ENCODE measurements at regions not wholly inside any gene's neighbourhood (a gene's known extent, or its start where the extent isn't known, plus 50 kb on each side); places are given as distances from the start of the nearest gene placed in this dataset.
A peak's percentile ranks its signal among the peaks of the same experiment; 100 is the strongest.

- Histone ChIP-seq H3K27ac (no peak overlapping the region), H3K36me3 (ENCODE audit: insufficient read depth, low read length) (no peaks in the 10 kb centered on the region), H3K4me3 (no peak overlapping the region), H3K9ac (ENCODE audit: insufficient read length) (no peak overlapping the region), H3K9me3 (ENCODE audit: low read depth, low read length) (no peaks in the 10 kb centered on the region; the same call in 1 of the 2 replicates)
- DNase-seq (ENCODE audit: low read depth, low spot score): no peak
- TF ChIP-seq POLR2AphosphoS5 (IDR thresholded peaks at IDR 0.05; ENCODE audit: borderline replicate concordance, low read depth, low read length) (no peak), FOXP2 (optimal IDR thresholded peaks at IDR 0.05; ENCODE audit: control extremely low read depth, extremely low read length, insufficient read depth) (no peak), EZH2 (IDR thresholded peaks at IDR 0.05) (no peak)
Measured at GRCh38 chr3:130604806-130605205, 87.8 kb downstream of the COL6A6 start.

- H3K4me3 ChIP-seq: no peak overlapping the region
- H3K9ac ChIP-seq (ENCODE audit: insufficient read length): no peak overlapping the region
Measured at GRCh38 chr3:130606336-130606735, 89.4 kb downstream of the COL6A6 start.

GRCh38 chr3:130607553-130608154 lies 90.7 kb downstream of the COL6A6 start:
- H3K9ac ChIP-seq (ENCODE audit: insufficient read length): no peak overlapping the region
- DNase-seq (ENCODE audit: low read depth, low spot score): no peak
- H3K9me3 ChIP-seq (ENCODE audit: low read depth, low read length): no peaks in the 10 kb centered on the region; the same call in 1 of the 2 replicates
- TF ChIP-seq POLR2AphosphoS5 (IDR thresholded peaks at IDR 0.05; ENCODE audit: borderline replicate concordance, low read depth, low read length) (no peak), FOXP2 (optimal IDR thresholded peaks at IDR 0.05; ENCODE audit: control extremely low read depth, extremely low read length, insufficient read depth) (no peak), EZH2 (IDR thresholded peaks at IDR 0.05) (no peak)
- H3K36me3 ChIP-seq (ENCODE audit: insufficient read depth, low read length): no peaks in the 10 kb centered on the region
- H3K27ac ChIP-seq: no peak overlapping the region
- H3K4me3 ChIP-seq: no peak overlapping the region

More at GRCh38 chr3:130606336-130606735, 89.4 kb downstream of the COL6A6 start:
- no peak for TF ChIP-seq POLR2AphosphoS5 (IDR thresholded peaks at IDR 0.05; ENCODE audit: borderline replicate concordance, low read depth, low read length)
- no peak for TF ChIP-seq EZH2 (IDR thresholded peaks at IDR 0.05)
- TF ChIP-seq FOXP2 (optimal IDR thresholded peaks at IDR 0.05; ENCODE audit: control extremely low read depth, extremely low read length, insufficient read depth): no peak
- Histone ChIP-seq H3K36me3 (ENCODE audit: insufficient read depth, low read length) (no peaks in the 10 kb centered on the region), H3K9me3 (ENCODE audit: low read depth, low read length) (no peaks in the 10 kb centered on the region; the same call in 1 of the 2 replicates), H3K27ac (no peak overlapping the region)
- no peak for DNase-seq (ENCODE audit: low read depth, low spot score)

GRCh38 chr3:130609166-130609979 lies 92.4 kb downstream of the COL6A6 start:
- no peak overlapping the region for H3K9ac ChIP-seq (ENCODE audit: insufficient read length)
- H3K9me3 ChIP-seq (ENCODE audit: low read depth, low read length): no peaks in the 10 kb centered on the region; the same call in 1 of the 2 replicates
- H3K27ac ChIP-seq: no peak overlapping the region
- no peak for TF ChIP-seq EZH2 (IDR thresholded peaks at IDR 0.05)
- TF ChIP-seq FOXP2 (optimal IDR thresholded peaks at IDR 0.05; ENCODE audit: control extremely low read depth, extremely low read length, insufficient read depth): no peak
- no peak for TF ChIP-seq POLR2AphosphoS5 (IDR thresholded peaks at IDR 0.05; ENCODE audit: borderline replicate concordance, low read depth, low read length)
- no peak overlapping the region for H3K4me3 ChIP-seq
- H3K36me3 ChIP-seq (ENCODE audit: insufficient read depth, low read length): no peaks in the 10 kb centered on the region
- no peak for DNase-seq (ENCODE audit: low read depth, low spot score)

GRCh38 chr3:130619196-130619595 lies 102.2 kb downstream of the COL6A6 start:
- no peak for DNase-seq (ENCODE audit: low read depth, low spot score)
- TF ChIP-seq FOXP2 (optimal IDR thresholded peaks at IDR 0.05; ENCODE audit: control extremely low read depth, extremely low read length, insufficient read depth) (no peak), EZH2 (IDR thresholded peaks at IDR 0.05) (no peak), POLR2AphosphoS5 (IDR thresholded peaks at IDR 0.05; ENCODE audit: borderline replicate concordance, low read depth, low read length) (no peak)
- H3K27ac ChIP-seq: no peak overlapping the region

GRCh38 chr3:130621824-130622223 lies 104.8 kb downstream of the COL6A6 start:
- Histone ChIP-seq H3K9ac (ENCODE audit: insufficient read length) (peak overlapping the region; percentile 13), H3K9me3 (ENCODE audit: low read depth, low read length) (no peaks in the 10 kb centered on the region), H3K4me3 (peak overlapping the region; percentile 9; the same call in 1 of the 2 replicates), H3K36me3 (ENCODE audit: insufficient read depth, low read length) (no peaks in the 10 kb centered on the region), H3K27ac (peak overlapping the region; percentile 19; the same call in 1 of the 2 replicates)
- TF ChIP-seq EZH2 (IDR thresholded peaks at IDR 0.05): no peak
- TF ChIP-seq POLR2AphosphoS5 (IDR thresholded peaks at IDR 0.05; ENCODE audit: borderline replicate concordance, low read depth, low read length): no peak
- TF ChIP-seq FOXP2 (optimal IDR thresholded peaks at IDR 0.05; ENCODE audit: control extremely low read depth, extremely low read length, insufficient read depth): no peak
- DNase-seq (ENCODE audit: low read depth, low spot score): no peak

More at GRCh38 chr3:130619196-130619595, 102.2 kb downstream of the COL6A6 start:
- no peak overlapping the region for H3K9ac ChIP-seq (ENCODE audit: insufficient read length)
- H3K4me3 ChIP-seq: no peak overlapping the region
- H3K36me3 ChIP-seq (ENCODE audit: insufficient read depth, low read length): no peaks in the 10 kb centered on the region
- H3K9me3 ChIP-seq (ENCODE audit: low read depth, low read length): no peaks in the 10 kb centered on the region

GRCh38 chr3:130626049-130626448 lies 109.1 kb downstream of the COL6A6 start:
- DNase-seq (ENCODE audit: low read depth, low spot score): no peak

GRCh38 chr3:130627143-130627855 lies 110.3 kb downstream of the COL6A6 start:
- Histone ChIP-seq H3K36me3 (ENCODE audit: insufficient read depth, low read length) (no peaks in the 10 kb centered on the region), H3K27ac (no peak overlapping the region), H3K4me3 (no peak overlapping the region), H3K9ac (ENCODE audit: insufficient read length) (no peak overlapping the region), H3K9me3 (ENCODE audit: low read depth, low read length) (no peaks in the 10 kb centered on the region)
- DNase-seq (ENCODE audit: low read depth, low spot score): no peak
- no peak for TF ChIP-seq FOXP2 (optimal IDR thresholded peaks at IDR 0.05; ENCODE audit: control extremely low read depth, extremely low read length, insufficient read depth)
- TF ChIP-seq POLR2AphosphoS5 (IDR thresholded peaks at IDR 0.05; ENCODE audit: borderline replicate concordance, low read depth, low read length): no peak
- TF ChIP-seq EZH2 (IDR thresholded peaks at IDR 0.05): no peak

More at GRCh38 chr3:130626049-130626448, 109.1 kb downstream of the COL6A6 start:
- Histone ChIP-seq H3K9ac (ENCODE audit: insufficient read length) (no peak overlapping the region), H3K9me3 (ENCODE audit: low read depth, low read length) (no peaks in the 10 kb centered on the region), H3K4me3 (no peak overlapping the region), H3K27ac (no peak overlapping the region), H3K36me3 (ENCODE audit: insufficient read depth, low read length) (no peaks in the 10 kb centered on the region)
- no peak for TF ChIP-seq EZH2 (IDR thresholded peaks at IDR 0.05)
- TF ChIP-seq FOXP2 (optimal IDR thresholded peaks at IDR 0.05; ENCODE audit: control extremely low read depth, extremely low read length, insufficient read depth): no peak
- TF ChIP-seq POLR2AphosphoS5 (IDR thresholded peaks at IDR 0.05; ENCODE audit: borderline replicate concordance, low read depth, low read length): no peak
